ENCODE measurements at regions not wholly inside any gene's neighbourhood (a gene's known extent, or its start where the extent isn't known, plus 50 kb on each side); places are given as distances from the start of the nearest gene placed in this dataset.

- TF ChIP-seq EZH2 (IDR thresholded peaks at IDR 0.05; ENCODE audit: borderline replicate concordance, low read length) (no peak), CTCF (conservative IDR thresholded peaks at IDR 0.05 in 1 of 2, IDR thresholded peaks at IDR 0.05 in 1 of 2; ENCODE audit: extremely low read depth in 1 of 2, insufficient read depth in 1 of 2, low read depth in 1 of 2, low read length in 2 of 2) (no peak)
Measured at GRCh38 chr6:3536901-3537300, 80.1 kb upstream of the SLC22A23 start.

Data from mammary epithelial cell (primary cell).